GM18861 (cell line): ENCODE measurements at regions not wholly inside any gene's neighbourhood (a gene's known extent, or its start where the extent isn't known, plus 50 kb on each side); places are given as distances from the start of the nearest gene placed in this dataset.
"Not testable (repeated sequence)": the region's sequence is repeated elsewhere in the genome, so short reads cannot be mapped to it uniquely, and the experiment has no call there.

Experiments
- ATAC-seq: cut with Tn5 transposase; IDR thresholded peaks from one replicate; pipeline ENCODE4 v1.9.1; 2021; ENCODE audit not compliant: unreplicated experiment

DNA sequence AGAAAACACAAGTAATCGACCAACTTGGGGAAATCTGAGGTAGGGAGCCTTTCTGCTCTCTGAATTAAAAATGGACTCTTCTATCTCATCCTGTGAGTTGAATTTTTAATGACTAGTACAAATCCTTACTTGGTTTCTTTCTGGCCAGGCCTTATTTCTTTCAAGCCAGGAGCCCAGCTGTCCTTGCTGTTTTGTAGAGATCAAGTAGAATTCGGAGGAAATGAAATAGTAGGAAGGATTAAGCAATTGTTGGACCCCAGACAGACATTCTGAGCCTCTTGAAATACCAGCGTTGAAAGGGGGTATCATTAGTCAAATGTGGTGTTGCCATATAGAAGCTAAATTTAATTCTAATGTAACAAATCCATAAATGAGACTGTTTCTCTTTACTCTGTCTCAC, 53.7 kb upstream of the SMIM15 start:
- ATAC-seq: no peak

DNA sequence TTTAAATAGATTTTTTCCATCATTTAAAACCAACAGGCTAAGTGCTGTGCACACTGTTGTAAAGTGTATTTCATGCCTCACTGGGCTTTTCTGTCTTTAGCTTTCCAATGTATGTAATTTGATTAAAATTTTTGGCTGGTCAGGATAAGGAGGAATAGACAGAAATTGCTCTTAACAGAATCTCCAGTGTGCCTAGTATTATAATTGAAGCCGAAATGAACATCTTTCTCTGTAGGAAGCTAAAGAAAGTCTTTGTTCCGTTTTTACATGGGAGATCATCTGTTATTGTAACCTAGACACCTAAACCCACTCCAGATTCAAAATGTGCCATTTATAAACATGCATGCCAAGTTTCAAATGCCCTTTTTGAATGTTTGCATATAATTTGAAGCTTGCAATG, 54.5 kb upstream of the SMIM15 start:
- ATAC-seq: no peak

DNA sequence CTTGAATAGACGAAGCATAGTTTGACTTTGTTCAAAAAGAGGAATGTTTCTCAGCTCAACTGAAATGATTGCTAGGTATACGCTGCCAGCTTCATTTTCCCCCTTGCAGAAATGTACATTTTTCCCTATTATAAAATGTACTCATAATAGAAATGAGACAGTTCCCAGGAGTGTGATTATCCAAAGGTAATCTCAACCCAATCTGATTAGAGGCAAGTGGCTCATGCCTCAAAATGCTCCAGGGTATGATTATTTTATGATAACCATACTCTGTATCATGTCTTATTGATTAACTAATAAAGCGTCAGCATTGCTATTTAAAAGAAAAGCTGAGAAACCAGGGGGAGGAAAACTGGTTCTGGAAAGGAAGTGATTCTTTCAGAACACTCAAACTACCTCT, 54.9 kb upstream of the SMIM15 start:
- no peak for ATAC-seq

DNA sequence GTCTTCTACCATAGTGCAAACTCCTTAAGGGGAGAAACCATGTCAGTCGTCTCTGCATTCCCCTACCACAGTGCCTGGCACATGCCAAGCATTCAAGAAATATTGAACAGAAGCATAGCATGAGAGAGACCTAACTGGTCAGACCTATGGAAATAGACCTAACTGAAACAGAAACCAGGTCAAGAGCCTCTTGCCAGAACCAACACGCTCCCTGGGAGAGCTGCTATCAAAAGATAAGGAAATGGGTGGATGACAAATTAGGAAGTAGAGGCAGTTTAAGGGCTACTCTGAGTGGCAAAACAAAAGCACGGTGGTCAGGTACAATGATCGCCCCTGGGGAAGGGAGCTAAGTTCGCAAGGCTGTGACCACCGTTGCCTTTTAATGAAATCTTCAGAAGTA, 66.0 kb upstream of the SMIM15 start:
- no peak for ATAC-seq

DNA sequence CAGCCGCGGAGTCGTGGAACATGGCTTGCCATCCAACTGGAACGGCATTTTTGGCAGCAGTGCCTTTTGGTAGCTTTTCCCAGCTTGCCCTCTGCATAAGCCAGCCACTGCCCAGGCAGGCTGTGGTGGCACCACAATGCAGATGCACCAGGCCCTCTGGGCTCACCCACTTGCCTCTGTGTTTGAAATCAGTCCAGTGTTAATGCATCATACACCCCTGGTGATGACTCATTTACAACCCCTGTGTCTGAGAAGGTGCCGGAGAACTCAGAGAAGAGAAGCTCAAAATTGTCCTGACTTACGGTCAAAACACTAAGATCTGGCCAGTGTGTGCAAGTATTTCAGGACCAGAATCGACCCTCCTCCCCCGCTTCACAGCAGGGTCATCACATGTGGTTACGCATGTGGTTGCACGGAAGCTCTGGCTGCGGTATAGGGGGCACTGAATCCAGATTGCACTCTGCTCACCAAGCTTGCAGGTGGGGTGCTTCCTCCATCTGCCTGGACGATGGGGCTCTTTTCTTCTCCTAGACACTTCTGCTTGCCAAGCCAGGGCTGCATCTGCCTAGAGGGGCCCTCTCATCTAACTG, 66.5 kb upstream of the SMIM15 start:
- no peak for ATAC-seq

DNA sequence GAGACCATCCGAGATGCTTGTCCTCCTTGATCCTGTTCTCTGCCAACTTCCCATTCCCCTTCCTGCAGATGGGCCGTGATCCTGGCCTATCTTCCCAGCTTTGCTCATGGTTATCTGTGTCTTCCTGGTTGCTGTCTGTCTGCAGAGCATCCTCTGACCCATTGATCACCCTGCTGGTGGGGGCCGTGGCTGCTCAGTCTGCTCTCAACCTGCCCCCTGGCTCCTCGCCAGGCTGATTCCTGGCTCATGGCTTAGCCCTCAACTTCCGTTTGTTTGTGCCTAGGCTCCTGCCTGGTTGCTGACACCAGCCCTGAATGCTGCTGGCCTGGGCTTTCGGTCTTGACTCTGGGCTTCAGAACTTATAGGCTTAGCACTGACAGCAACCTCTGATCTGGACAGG, 67.1 kb upstream of the SMIM15 start:
- no peak for ATAC-seq

DNA sequence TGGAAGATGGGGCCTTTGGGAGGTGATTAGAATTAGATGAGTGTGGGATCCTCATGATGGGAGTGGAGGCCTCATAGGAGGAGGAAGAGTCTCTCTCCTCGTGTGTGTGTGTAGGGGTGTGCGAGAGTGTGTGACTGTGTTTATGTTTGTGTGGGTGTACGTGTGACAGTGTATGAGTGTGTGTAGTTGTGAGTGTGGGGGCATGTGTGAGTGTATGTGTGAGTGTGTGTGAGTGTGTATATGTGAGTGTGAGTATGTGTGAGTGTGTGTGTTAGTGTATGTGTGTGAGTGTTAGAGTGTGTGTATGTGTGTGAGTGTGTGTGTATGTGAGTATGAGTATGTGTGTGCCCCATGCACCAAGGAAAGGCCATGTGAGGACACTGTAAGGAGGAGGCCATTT, 68.2 kb upstream of the SMIM15 start:
- ATAC-seq: no peak

DNA sequence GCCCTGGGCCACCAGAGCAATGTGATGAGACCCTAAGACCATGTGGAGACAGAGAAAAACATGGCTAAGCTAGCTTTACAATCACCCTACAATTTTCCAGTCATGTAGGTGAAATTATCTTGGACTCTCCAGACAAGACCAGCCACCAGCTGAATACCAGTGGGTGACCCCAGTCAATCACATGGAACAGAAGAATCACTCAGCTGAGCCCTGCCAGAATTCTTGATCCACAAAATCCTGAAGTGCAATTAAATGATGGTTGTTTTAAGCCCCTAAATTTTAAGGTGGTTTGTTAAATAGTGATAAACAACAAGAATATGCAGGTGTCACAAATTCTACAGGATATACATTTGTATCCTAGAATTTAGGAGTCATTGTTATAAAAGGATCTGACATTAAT, 69.5 kb upstream of the SMIM15 start:
- ATAC-seq: no peak

DNA sequence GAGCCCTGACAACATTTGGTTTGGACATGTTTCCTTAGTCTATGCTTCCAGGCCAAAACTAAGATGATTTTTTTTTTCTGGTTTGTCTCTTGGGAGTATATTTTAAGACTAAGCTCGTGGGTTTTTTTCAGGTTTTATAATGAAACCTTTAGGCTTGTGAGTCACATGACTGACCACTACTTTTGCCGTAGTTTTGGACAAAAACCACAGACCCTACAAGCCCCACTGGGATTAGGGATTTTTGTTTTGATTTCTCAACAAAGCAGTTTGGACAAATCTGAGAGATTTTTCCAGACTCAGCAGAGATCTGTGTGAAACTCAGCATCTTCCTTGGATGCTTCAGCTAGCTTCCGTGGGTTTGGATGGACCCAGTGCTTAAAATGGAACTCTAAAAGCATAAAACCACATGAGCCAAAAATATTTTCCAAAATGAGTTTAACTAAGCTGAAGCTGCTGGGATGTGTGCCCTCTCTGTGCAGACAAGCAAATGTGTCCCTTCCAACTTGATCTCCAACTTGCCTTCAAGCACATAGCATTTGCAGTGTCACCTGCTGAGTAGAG, 70.3 kb upstream of the SMIM15 start:
- no peak for ATAC-seq

DNA sequence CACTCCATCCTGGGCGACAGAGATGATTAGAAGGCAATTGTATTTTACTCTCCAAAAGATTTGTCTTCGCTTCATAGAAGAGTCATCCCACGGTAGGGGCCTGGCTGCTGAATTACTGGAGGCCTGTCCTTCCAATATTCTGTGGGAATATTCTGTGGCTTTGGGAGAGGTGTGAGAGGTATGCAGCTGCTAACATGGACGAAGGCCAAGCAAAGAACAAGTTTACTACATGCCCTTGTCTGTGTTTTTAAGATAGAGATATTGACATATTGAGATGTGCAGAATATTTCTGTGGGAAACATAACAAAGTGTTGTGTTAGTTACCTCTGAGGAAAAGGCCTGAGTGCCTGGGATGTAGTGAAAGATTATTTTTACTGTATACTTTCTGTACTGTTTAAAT, 71.8 kb upstream of the SMIM15 start:
- no peak for ATAC-seq

DNA sequence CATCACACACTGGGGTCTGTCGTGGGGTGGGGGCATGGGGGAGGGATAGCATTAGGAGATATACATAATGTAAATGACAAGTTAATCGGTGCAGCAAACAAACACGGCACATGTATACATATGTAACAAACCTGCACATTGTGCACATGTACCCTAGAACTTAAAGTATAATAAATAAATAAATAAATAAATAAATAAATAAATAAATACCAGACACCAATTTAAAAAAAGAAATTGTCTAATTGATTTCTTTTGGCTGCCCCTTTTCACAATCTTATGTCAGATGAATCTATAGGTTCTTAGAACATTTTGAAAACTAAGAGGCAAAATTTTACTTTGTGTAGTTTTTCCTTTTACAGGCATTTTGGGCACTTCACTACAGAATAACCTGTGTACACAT, 74.4 kb upstream of the SMIM15 start:
- not testable (repeated sequence) for ATAC-seq

DNA sequence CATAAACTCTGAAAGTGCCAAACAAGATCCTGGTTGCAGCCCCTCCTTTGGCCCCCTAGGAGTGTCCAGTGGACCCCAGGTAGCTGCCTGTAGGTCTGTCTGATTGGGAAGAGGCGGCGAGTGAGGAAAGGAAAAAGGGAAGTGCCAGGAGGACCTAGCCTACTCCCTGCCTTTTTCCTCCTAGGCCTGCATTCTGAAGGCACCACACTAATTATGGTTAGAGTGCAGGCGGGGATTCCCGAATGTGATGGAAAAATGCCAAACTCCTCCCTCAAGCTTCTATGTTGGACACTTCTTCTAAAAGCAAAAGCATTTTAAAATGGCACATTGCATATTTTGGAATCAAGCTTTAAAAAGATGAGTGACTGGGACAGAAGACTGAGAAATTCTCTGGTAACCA, 83.2 kb upstream of the SMIM15 start:
- no peak for ATAC-seq

DNA sequence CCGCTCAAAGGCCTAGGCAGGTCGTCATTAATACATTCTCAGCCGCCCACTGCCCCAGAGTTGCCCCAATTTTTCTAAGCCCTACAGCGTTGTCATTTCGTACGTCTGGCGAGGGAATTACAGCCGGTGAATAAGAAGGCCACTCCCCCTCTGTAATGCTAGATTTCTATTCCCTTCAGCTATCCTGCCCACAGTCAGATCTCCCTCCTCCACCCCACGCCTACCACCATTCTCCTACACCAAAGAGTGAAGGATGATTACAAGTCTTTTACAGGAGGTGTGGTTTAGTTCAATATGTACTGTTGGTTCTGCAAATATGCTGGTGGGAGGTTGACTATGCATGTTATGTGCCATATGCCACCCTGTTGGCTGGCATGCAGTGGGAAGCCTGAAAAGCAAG, 83.7 kb upstream of the SMIM15 start:
- no peak for ATAC-seq

DNA sequence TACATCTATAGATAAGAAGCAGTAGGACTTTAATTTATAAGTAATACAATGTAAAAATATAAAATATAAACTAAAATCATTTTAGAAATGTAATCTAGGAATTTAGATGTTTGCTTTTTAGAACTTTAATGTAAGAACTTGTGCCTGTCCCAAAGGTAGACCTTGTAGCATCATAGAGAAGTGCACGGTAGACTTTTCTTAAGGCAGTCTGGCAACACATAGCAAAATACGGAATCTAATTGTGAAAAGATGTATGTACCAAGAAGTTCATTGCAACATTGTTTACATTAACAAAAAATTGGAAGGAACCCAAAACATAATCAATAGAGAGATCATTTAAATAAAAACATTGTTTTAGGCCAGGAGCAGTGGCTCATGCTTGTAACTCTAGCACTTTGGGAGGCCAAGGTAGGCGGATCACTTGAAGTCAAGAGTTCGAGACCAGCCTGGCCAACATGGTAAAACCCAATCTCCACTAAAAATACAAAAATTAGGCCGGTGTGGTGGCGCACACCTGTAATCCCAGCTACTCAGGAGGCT, 84.6 kb upstream of the SMIM15 start:
- no peak for ATAC-seq

DNA sequence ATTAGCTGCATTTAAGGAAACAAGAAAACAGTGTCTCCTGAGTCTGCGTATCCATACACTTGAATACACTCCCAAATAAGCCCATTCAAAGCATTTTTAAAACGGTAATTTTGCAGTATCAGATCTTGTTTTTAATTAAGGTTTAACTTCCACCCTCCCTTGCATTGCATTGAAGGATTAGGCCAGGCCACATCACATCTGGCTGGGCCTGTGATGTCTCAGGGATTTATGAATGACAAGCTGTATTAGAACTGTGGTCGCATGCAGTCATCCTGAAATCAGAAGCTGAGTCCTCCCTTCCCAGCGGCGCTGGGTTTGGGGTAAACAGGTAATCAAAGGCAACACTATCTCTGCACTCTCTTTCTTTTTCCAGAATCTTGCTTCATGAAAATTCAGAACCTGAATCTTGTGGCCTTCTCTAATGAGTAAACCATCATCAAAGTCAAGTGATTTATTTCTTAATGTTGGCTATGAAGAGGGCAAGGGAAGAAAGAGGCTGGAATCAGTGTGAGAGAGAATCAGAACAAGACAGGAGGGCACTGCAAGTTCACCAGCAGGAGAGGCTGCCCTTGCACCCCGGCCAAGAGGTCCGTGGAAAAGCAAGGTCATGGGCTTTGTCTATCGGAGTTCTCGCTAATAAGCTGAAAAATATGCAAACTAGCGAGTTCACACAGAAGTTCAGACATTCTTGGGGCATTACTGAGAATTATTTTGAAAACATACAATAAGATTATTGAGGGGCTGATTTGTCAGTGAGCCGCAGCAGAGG, 80.0 kb upstream of the ZSWIM6 start:
- no peak for ATAC-seq

DNA sequence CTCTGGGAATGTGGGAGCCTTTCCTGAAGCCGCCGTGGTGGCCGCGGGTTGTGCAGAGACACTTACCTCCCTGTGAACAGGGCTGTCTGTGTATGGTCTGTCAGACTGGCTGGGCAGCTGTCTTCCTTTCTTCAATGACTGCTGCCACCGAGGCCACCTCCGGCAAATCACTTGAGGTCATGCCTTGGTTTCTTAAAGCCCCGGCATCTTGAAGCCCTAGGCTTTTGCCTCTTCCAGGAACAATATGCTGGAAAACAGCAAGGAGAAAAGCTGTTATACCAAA, 79.5 kb upstream of the ZSWIM6 start:
- ATAC-seq: no peak

DNA sequence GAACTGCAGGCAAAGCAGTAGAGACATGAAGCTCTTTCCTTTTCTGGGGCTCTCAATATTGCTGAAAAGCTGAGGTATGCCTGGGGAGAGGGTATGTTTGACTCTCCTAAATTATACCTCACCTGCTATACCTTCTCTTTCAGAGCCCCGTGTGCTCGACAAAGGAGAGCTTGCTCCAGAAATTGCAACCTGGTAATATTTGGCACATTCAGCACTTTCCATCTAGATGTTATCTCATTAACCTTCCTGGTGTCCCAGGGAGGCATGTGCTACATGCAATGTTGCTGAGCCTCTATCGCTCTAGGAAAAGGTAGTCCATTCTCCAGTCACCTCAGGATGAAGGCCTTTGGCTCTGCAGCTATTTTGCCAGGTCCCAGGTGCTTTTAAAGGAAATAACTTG, 78.5 kb upstream of the ZSWIM6 start:
- no peak for ATAC-seq

DNA sequence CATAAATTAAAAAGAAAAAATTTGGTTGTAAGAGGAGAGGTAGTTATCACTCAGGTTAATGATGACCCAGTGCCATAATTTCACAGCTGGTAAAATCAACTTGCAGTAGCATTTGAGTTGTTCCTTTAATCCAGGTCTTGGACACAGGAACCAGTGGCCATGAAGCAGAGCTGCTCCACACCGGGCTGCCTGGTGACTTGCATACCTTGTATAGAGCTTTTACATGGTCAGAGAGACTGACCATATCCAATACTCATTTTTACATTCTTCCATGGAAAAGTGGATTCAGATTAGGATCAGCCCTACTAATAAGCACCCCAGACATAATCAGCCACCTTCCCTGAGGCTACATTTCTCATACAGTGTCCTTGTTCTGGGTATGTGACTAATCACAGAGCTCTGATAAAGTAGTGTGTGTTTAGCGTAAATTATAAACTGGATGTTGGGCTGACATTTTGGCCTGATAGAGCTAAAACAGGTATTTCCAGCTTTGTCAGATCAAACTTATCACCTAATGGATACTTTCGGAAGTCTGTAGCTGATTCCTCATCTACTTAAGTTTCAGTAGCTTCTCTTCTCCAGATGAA, 77.0 kb upstream of the ZSWIM6 start:
- no peak for ATAC-seq

DNA sequence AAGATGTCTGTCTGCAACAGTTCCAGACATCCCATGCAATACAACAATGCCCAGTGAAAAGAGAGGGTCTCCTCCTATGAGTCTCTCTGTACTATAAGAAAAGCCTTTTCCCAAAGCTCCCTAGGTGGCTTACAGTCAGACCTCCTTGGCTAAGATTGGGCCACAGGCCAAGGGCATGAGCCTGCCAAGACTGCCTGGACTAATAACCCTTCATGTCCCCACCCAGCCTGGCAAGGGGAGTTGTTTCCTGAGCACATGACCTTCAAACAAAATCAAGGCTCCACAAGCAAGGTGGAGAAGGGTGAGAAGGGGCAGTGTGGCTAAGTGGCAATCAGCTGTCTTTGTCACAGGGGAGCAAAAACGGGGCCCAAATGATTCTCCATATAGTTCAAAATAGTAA, 75.6 kb upstream of the ZSWIM6 start:
- no peak for ATAC-seq

DNA sequence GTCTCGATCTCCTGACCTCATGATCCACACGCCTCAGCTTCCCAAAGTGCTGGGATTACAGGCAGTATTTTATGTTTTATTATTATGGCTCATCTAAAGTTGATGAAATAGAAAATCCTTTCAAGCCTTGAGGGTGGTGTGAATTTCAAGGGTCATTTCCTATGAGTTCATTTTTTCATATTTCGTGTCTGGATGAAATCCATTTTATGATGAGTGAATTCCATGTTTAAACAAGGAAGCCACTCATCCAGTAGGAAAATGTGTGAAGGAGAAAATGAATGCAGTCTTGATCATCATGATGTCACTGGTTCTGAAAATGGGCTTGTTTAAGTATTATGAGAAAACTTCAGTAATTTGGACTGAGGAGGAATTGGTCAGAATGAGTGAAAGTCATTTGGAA, 74.6 kb upstream of the ZSWIM6 start:
- ATAC-seq: no peak

DNA sequence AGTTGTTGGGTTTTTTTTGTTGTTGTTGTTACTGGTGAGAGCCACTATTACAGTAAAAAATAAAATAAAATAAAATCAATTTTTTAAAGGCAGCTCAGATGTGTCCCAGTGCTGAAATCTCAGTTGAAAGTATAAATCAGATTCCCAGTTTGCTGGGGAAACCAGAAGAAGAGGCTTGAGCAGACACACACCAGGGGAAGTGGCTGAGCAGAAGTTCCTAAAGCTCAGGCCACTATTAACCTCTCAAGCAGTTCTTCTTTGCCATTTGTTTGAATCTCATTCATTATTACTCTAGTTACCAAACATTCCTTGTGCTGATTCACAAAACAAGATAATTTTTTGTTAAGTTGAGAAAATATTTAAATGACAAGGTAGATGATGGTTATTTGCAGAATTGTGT, 70.9 kb upstream of the ZSWIM6 start:
- no peak for ATAC-seq

DNA sequence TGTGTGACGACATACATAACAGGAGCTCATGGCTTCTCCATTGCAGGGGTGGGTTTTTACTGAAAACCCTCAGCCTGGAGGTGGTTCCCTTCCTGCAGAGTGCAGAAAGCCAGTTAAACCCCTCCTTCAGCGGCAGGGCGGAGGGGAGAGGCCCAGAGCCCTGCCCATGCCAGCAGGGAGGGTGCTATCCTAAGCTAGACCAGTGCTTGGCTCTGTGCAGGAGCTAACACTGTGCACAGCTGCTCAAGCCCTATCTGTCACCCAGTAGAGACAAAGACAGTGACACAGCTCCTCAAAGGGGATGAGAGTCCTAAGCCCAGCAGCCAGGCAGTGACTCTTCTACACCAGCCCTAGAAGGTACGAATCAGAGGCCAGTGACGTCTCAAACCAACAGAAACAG, 70.0 kb upstream of the ZSWIM6 start:
- ATAC-seq: no peak
